T-helper 9 cell (primary cell): ENCODE measurements at regions not wholly inside any gene's neighbourhood (a gene's known extent, or its start where the extent isn't known, plus 50 kb on each side); places are given as distances from the start of the nearest gene placed in this dataset.
"Not testable (repeated sequence)": the region's sequence is repeated elsewhere in the genome, so short reads cannot be mapped to it uniquely, and the experiment has no call there.

Experiments used
- DNase-seq: peaks from one replicate; pipeline ENCODE4 v3.0.0-alpha.2; 2020

GRCh38 chr2:238763471-238763995 is 84.4 kb upstream of the TWIST2 start:
- no peak for DNase-seq

- no peak for DNase-seq
Measured at GRCh38 chr2:238765590-238765989, 82.3 kb upstream of the TWIST2 start.

- DNase-seq, result no peak
Measured at GRCh38 chr2:238771218-238771617, 76.7 kb upstream of the TWIST2 start.

DNA sequence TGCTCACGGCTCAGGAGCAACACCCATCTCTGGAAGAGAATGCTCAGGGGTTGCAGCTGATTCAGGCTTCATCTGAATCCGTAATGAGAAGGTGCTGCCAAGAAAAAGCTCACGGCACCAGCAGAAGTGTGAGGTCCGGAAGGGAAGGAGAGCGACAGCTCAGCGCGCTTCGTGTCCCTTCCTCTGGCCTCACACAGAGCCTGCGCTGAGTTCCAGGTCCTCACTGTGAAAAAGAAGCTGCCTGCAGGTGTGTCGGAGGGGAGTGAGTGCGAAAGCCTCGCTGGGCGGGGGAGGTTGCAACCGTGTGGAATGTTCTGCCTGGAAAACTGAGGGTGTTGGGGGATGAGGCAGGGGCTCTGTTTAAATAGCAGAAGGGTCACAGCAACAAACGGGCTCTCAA is 76.2 kb upstream of the TWIST2 start:
- DNase-seq, result no peak

DNA sequence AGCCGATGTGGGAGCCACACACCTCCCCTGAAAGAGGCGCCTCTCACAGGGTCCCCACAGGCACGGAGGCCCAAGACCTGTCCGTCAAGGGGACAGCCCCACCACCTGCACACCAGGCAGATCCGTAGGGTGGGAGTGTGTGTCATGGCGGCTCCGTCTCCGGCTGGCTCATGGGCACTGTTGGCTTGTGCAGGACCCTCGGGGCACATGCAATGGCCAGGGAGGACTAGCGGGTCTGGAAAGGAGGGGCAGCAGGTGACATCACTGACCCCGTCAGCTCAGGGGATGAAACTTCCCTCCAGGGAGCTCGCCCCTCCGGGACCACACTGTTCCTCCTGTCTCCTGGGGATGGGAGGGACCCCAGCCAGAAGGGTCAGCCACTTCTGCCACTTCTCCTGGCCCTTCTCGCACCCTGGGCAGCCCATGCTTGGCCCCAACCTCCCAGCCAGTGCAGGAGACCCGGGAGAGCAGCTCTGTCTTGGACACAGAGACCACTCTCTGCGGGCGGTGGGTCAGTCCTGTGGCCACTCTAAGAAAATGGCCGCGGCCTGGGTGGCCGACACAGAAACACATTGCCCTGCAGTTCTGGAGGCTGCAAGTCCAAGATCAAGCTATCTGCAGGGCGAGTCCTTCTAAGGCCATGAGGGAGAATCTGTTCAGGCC is 75.1 kb upstream of the TWIST2 start:
- DNase-seq, result no peak

- no peak for DNase-seq
Measured at GRCh38 chr2:238773472-238773871, 74.4 kb upstream of the TWIST2 start.

- DNase-seq, result no peak
Measured at GRCh38 chr2:238774071-238774470, 73.8 kb upstream of the TWIST2 start.

DNA sequence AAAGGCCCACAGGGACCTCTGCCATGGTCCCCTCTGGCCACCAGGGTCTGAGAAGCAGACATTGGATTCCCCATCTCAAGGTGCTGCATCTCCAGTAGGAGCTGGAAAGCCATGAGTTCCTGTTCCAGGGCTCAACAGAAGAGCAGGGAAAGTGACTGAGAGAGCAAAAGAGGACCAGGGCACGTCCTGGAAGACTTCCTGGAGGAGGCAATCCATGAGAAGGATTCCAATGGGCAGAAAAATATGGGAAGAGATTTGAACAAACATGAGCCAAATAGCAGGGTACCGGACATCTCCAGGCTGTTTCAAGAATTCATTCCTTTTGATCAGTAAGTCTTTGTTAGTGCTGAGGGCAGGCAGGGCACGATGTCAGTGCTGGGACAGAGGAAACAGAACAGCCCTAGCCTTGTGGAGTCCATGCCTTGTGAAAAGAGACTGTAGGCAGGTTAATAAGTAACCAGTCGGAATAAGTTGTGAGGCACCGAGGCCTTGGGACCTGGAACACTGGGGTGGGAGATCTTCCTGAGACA is 72.8 kb upstream of the TWIST2 start:
- DNase-seq, result no peak

DNA sequence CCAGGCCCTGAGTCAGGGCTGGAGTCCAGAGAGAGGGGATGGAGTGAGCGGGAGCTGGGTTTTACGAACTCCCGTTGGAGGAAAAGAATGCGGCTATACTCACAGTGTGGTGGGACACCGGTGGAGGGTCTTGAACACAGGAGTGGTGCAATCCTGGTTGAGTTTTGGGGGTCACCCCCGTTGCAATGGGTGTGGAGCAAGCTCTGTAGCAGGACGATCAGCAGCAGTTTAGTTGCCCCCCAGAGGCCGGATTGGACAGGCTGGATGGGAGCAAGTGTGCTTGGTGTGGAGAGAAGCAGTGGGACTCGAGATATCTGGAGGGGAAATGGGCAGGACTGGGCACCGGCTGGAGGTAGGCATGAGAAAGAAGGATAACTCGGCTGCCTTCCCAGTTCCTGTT is 72.3 kb upstream of the TWIST2 start:
- no peak for DNase-seq

DNA sequence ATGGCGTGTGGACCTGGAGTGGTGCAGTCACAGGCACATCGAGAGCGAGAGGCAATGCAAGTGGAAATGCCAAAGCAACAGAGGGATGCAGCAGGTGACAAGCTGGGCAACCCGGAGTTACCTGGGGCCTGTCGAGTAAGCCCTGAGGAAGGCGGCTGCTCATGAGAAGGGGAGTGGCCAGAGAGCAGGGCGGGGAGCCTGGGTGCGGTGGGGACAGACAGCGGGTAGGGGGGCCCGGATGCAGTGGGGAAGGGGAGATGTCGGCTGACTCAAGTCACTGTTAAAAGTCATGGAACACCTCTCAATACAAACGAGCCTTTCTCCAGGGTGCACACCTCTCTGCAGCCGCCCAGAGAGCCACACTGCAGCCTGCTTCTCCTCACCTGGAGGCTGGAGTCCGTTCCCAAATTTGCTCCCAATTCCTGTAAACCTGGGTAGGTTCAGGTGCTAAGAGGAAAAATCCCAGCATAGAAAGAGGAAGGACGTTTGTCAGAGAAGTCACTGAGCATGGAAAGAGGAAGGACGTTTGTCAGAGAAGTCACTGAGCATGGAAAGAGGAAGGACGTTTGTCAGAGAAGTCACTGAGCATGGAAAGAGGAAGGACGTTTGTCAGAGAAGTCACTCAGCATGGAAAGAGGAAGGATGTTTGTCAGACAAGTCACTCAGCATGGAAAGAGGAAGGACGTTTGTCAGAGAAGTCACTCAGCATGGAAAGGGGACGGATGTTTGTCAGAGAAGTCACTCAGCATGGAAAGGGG is 71.7 kb upstream of the TWIST2 start:
- DNase-seq, result no peak

GRCh38 chr2:238776761-238777046 is 71.2 kb upstream of the TWIST2 start:
- DNase-seq, result not testable (repeated sequence)

DNA sequence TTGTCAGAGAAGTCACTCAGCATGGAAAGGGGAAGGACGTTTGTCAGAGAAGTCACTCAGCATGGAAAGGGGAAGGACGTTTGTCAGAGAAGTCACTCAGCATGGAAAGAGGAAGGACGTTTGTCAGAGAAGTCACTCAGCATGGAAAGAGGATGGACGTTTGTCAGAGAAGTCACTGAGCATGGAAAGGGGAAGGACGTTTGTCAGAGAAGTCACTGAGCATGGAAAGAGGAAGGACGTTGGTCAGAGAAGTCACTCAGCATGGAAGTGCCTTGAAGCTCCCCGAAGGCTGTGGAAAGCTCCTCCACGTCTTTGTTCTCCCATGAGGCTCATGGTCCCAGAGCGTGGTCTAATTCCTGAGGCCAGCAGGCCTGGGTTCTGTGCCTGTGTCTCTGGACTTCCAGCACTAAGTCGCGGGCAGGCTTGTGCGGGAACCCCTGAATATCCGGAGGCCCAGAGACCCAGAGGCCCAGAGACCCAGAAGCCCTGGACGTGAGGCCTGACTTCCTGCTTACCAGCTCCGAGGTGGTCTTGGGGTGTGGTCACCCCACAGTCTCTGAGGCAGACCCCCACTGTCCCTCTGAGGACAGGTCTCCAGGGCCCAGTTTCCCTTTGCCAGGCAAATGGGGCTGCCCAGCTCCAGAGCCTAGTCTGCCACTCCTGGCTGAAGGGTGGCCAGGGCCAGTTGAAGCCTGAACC is 70.4 kb upstream of the TWIST2 start:
- no peak for DNase-seq

DNA sequence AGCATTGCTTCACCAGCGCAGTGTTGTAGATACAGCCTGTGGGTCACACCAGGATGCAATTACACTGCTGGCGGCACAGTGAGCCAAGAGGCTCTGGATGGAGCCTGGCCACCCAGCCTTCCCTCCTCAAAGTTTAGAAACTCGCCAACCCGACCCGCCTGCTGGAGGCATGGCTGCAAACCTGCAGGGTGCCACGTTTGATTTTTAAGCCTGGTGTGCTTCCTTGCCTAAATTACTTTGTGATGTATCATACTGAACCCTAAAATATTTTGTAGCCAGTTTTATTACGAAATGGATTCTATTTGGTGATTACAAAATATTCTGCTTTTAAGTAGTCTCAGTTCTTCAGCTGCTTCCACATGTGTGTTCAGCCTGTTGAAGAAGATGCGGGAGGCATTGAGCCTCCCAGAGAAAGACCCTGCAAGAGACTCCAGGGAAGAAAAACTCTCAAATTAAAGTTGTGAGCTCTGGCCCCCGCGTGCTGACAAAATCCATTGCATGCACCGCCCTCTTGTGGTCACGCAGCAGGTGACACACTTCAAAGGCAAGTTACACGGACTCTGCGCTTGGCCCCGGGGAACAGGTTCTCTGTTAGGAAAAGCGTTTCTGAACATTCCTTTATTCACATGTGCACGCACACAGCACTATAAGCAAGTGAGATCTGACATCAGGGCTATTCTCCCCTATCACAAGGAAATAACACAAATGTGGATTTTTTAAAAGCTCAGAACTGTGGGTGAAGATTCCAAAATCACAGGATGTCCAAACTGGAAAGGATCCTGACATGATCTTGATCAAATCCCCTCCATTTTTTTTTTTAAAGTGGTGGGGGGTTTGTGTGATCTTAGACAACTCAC is 63.0 kb upstream of the TWIST2 start:
- peak; percentile 44 for DNase-seq

GRCh38 chr2:238785528-238785860 is 62.4 kb upstream of the TWIST2 start:
- no peak for DNase-seq

DNA sequence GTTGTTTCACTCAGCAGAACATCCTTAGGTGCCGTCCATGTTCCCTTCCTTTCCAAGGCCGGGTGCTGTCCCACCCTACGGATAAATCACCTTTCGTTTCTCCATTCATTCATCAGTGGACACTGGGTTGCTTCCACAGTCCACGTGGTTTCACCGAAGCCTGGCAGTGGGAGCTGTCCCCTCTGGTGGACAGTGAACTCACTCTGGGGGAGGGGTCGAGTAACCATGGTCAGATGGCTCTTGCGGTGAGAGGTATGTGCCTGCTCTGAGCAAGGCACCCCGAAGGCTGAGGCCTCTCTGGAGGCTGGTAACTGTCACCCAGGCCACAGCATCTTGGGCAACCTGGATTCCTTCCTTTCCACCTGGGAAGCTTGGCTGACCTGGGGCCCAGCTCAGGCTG is 61.5 kb upstream of the TWIST2 start:
- no peak for DNase-seq

GRCh38 chr2:238786792-238787490 is 60.9 kb upstream of the TWIST2 start:
- DNase-seq, result no peak

DNA sequence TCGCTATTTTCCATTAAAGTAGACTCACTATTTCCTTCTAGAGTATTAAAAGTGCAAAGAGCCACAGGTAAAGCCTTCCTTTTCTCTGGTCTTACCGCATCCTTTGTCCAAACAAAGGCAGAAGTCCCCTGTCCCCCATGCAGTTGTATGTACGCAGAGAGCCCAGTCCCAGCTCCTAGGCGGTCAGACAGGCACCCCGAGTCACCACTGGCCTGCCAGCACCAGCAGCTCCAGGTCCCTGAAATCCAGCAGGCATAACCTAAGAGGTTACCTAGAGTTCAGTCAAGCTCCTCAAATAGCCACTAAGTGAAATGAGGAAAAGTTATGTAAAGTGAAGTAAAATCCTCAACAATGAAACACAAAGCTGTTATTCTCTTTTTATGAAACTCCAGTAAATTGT is 60.4 kb upstream of the TWIST2 start:
- DNase-seq, result no peak

- no peak for DNase-seq
Measured at GRCh38 chr2:238789317-238789806, 58.5 kb upstream of the TWIST2 start.

DNA sequence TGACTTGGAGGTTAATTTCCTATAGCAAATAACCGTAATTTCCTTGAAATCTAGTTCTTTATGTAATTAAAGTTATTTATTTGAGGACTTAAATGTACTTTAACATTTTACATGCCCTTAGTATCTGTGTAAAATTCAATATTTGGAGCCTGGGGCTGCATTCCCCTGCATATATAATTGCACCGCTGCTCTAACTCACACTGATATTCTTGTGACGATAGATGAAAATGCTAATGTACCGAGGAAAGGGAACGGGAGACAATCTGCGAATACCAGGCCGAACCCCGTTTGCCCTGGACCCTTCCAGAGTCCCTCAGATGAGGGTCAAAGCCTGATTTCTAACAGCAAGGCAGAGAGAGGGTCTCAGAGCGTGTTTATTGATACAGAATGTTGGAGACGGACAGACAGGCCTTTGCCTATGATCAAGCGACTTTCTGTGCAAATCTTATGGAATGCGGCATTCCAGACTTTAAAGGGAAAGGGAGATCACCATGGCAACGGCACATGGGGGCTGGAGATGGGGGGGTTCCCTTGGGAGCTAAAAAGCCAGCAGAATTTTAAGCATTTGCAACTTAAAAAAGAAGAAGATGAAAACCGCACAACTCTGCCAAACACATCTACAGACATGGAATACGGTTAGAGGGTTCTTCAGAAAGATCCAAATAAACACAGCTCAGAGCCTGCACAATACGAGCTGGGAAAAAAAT is 57.6 kb upstream of the TWIST2 start:
- no peak for DNase-seq

- no peak for DNase-seq
Measured at GRCh38 chr2:238790833-238791230, 57.1 kb upstream of the TWIST2 start.

- DNase-seq, result no peak
Measured at GRCh38 chr2:238791354-238791753, 56.5 kb upstream of the TWIST2 start.
